IPS-20b (cell line): ENCODE measurements at regions not wholly inside any gene's neighbourhood (a gene's known extent, or its start where the extent isn't known, plus 50 kb on each side); places are given as distances from the start of the nearest gene placed in this dataset.

Experiments used
- H3K27ac ChIP-seq: one replicate; pipeline ENCODE4 v1.5.1; 2013; ENCODE audit warnings: low read length
- H3K27me3 ChIP-seq: 2 replicates; pipeline ENCODE4 v1.6.1; 2013; ENCODE audit warnings: mild to moderate bottlenecking, low read length, inconsistent platforms; ENCODE audit not compliant: insufficient read depth
- H3K36me3 ChIP-seq: 2 replicates; pipeline ENCODE4 v1.6.1; 2013; ENCODE audit warnings: low read depth, mild to moderate bottlenecking, inconsistent platforms, low read length, moderate library complexity; ENCODE audit not compliant: insufficient read depth
- H3K4me1 ChIP-seq: 2 replicates; pipeline ENCODE4 v1.6.1; 2013; ENCODE audit warnings: mild to moderate bottlenecking, control low read depth, inconsistent platforms, low read length, moderate library complexity; ENCODE audit not compliant: insufficient read depth
- H3K4me3 ChIP-seq: 2 replicates; pipeline ENCODE4 v1.5.1; 2013; ENCODE audit warnings: mild to moderate bottlenecking, low read length, inconsistent platforms
- H3K9ac ChIP-seq: 2 replicates; pipeline ENCODE4 v1.6.1; 2013; ENCODE audit warnings: low read depth, mild to moderate bottlenecking, inconsistent platforms, low read length, moderate library complexity
- H3K9me3 ChIP-seq: 2 replicates; pipeline ENCODE4 v1.6.1; 2013; ENCODE audit warnings: mild to moderate bottlenecking, low read depth, low read length, inconsistent platforms; ENCODE audit not compliant: insufficient read depth

GRCh38 chr2:81196933-81197628, 892.5 kb upstream of the LRRTM1 start:
- Histone ChIP-seq H3K27ac (no peak overlapping the region), H3K9ac (no peak overlapping the region), H3K36me3 (no peaks in the 10 kb centered on the region), H3K4me1 (no peaks in the 10 kb centered on the region), H3K9me3 (no peaks in the 10 kb centered on the region; the same call in 1 of the 2 replicates), H3K27me3 (no peaks in the 10 kb centered on the region), H3K4me3 (no peak overlapping the region)

GRCh38 chr2:81196383-81196851, 891.9 kb upstream of the LRRTM1 start:
- H3K4me3 ChIP-seq, result no peak overlapping the region
- no peaks in the 10 kb centered on the region for H3K27me3 ChIP-seq
- no peak overlapping the region for H3K9ac ChIP-seq
- H3K4me1 ChIP-seq, result no peaks in the 10 kb centered on the region
- no peaks in the 10 kb centered on the region; the same call in 1 of the 2 replicates for H3K9me3 ChIP-seq
- no peaks in the 10 kb centered on the region for H3K36me3 ChIP-seq
- H3K27ac ChIP-seq, result no peak overlapping the region

GRCh38 chr2:81195774-81196382, 891.3 kb upstream of the LRRTM1 start:
- H3K9ac ChIP-seq, result no peak overlapping the region
- no peak overlapping the region for H3K27ac ChIP-seq
- no peaks in the 10 kb centered on the region for H3K36me3 ChIP-seq
- no peaks in the 10 kb centered on the region for H3K27me3 ChIP-seq
- H3K4me3 ChIP-seq, result no peak overlapping the region
- no peaks in the 10 kb centered on the region; the same call in 1 of the 2 replicates for H3K9me3 ChIP-seq
- no peaks in the 10 kb centered on the region for H3K4me1 ChIP-seq

GRCh38 chr2:81195017-81195773, 890.6 kb upstream of the LRRTM1 start:
- H3K4me1 ChIP-seq, result no peaks in the 10 kb centered on the region
- no peak overlapping the region for H3K4me3 ChIP-seq
- no peaks in the 10 kb centered on the region for H3K27me3 ChIP-seq
- no peaks in the 10 kb centered on the region; the same call in 1 of the 2 replicates for H3K9me3 ChIP-seq
- no peak overlapping the region for H3K9ac ChIP-seq
- no peak overlapping the region for H3K27ac ChIP-seq
- H3K36me3 ChIP-seq, result no peaks in the 10 kb centered on the region

GRCh38 chr2:81194581-81194980, 890.0 kb upstream of the LRRTM1 start:
- Histone ChIP-seq H3K27me3 (no peaks in the 10 kb centered on the region), H3K9ac (no peak overlapping the region)

GRCh38 chr2:81194176-81194575, 889.6 kb upstream of the LRRTM1 start:
- Histone ChIP-seq H3K4me1 (no peaks in the 10 kb centered on the region), H3K36me3 (no peaks in the 10 kb centered on the region), H3K4me3 (no peak overlapping the region), H3K9ac (no peak overlapping the region), H3K27me3 (no peaks in the 10 kb centered on the region), H3K27ac (no peak overlapping the region), H3K9me3 (no peaks in the 10 kb centered on the region; the same call in 1 of the 2 replicates)

More at GRCh38 chr2:81194581-81194980, 890.0 kb upstream of the LRRTM1 start:
- Histone ChIP-seq H3K27ac (no peak overlapping the region), H3K36me3 (no peaks in the 10 kb centered on the region), H3K4me3 (no peak overlapping the region), H3K4me1 (no peaks in the 10 kb centered on the region), H3K9me3 (no peaks in the 10 kb centered on the region; the same call in 1 of the 2 replicates)

- Histone ChIP-seq H3K4me1 (no peaks in the 10 kb centered on the region), H3K36me3 (no peaks in the 10 kb centered on the region), H3K27ac (no peak overlapping the region), H3K27me3 (no peaks in the 10 kb centered on the region), H3K9me3 (no peaks in the 10 kb centered on the region), H3K4me3 (no peak overlapping the region), H3K9ac (no peak overlapping the region)
These were observed 877.3 kb upstream of the LRRTM1 start for GRCh38 chr2:81181845-81182244.

- Histone ChIP-seq H3K9me3 (no peaks in the 10 kb centered on the region), H3K27me3 (no peaks in the 10 kb centered on the region), H3K4me3 (no peak overlapping the region), H3K9ac (no peak overlapping the region), H3K4me1 (no peaks in the 10 kb centered on the region), H3K27ac (no peak overlapping the region), H3K36me3 (no peaks in the 10 kb centered on the region)
These were observed 866.9 kb upstream of the LRRTM1 start for GRCh38 chr2:81171447-81171846.

- no peak overlapping the region for H3K4me3 ChIP-seq
- H3K4me1 ChIP-seq, result no peaks in the 10 kb centered on the region
- no peak overlapping the region for H3K27ac ChIP-seq
- no peak overlapping the region for H3K9ac ChIP-seq
- H3K27me3 ChIP-seq, result no peaks in the 10 kb centered on the region
- H3K36me3 ChIP-seq, result no peaks in the 10 kb centered on the region
- H3K9me3 ChIP-seq, result no peaks in the 10 kb centered on the region
These were observed 859.0 kb upstream of the LRRTM1 start for GRCh38 chr2:81163583-81163982.

GRCh38 chr2:81158505-81158904, 854.0 kb upstream of the LRRTM1 start:
- H3K27ac ChIP-seq, result no peak overlapping the region
- H3K9me3 ChIP-seq, result no peaks in the 10 kb centered on the region
- no peak overlapping the region for H3K4me3 ChIP-seq
- H3K36me3 ChIP-seq, result no peaks in the 10 kb centered on the region
- no peaks in the 10 kb centered on the region for H3K27me3 ChIP-seq
- H3K4me1 ChIP-seq, result no peaks in the 10 kb centered on the region
- no peak overlapping the region for H3K9ac ChIP-seq

GRCh38 chr2:81148323-81148722, 843.8 kb upstream of the LRRTM1 start:
- Histone ChIP-seq H3K9me3 (no peaks in the 10 kb centered on the region), H3K27me3 (no peaks in the 10 kb centered on the region), H3K9ac (no peak overlapping the region), H3K4me1 (no peaks in the 10 kb centered on the region), H3K4me3 (no peak overlapping the region), H3K36me3 (no peaks in the 10 kb centered on the region), H3K27ac (no peak overlapping the region)
